Tibial artery (tissue), 4 donors: ENCODE measurements at regions not wholly inside any gene's neighbourhood (a gene's known extent, or its start where the extent isn't known, plus 50 kb on each side); places are given as distances from the start of the nearest gene placed in this dataset.
A peak's percentile ranks its signal among the peaks of the same experiment; 100 is the strongest.

Experiments used
- DNase-seq, 2 donors: peaks; one replicate each; pipeline ENCODE4 v3.0.0-alpha.2; 2019
- H3K27ac ChIP-seq, 2 donors: fragments of 200-600 bp; sonication (generic) in 1 of 2; 1 replicate in 1 of 2; 2 replicates in 1 of 2; pipeline ENCODE4 v1.5.1; 2018 to 2019; ENCODE audit warnings: mild to moderate bottlenecking in 1 of 2
- H3K27me3 ChIP-seq, 2 donors: fragments of 200-600 bp; sonication (generic) in 1 of 2; one replicate each; pipeline versions ENCODE4 v1.5.1 to v1.6.0; 2016 to 2019
- H3K36me3 ChIP-seq, 3 donors: fragments of 200-600 bp; sonication (generic) in 2 of 3; one replicate each; pipeline ENCODE4 v1.5.1; 2016 to 2019; ENCODE audit warnings: mild to moderate bottlenecking in 2 of 3
- H3K4me1 ChIP-seq, 4 donors: fragments of 200-600 bp; sonication (generic) in 2 of 4; 1 replicate in 3 of 4; 2 replicates in 1 of 4; pipeline ENCODE4 v1.5.1; 2016 to 2019
- H3K4me3 ChIP-seq, 2 donors: fragments of 200-600 bp; sonication (generic) in 1 of 2; 1 replicate in 1 of 2; 2 replicates in 1 of 2; pipeline ENCODE4 v1.5.1; 2018 to 2019; ENCODE audit warnings: mild to moderate bottlenecking in 2 of 2
- H3K9me3 ChIP-seq, 3 donors: fragments of 200-600 bp; sonication (generic) in 1 of 3; one replicate each; pipeline ENCODE4 v1.5.1; 2016 to 2019
- intact Hi-C: fragments of 100-400 bp; cut with DNase I; formaldehyde crosslinking; loops from one replicate; pipeline ENCODE4 v1.15.0; 2023; ENCODE audit warnings: low total_unique reads
- TF ChIP-seq, protein P1 (sequence below), 2 experiments: fragments of 200-600 bp in 1 of 2; fragments of 450-650 bp in 1 of 2; IDR thresholded peaks; one replicate each; pipeline ENCODE4 v1.5.1; 2017 to 2019; ENCODE audit warnings: antibody characterized with exemption in 2 of 2, mild to moderate bottlenecking in 1 of 2, moderate library complexity in 1 of 2

DNA sequence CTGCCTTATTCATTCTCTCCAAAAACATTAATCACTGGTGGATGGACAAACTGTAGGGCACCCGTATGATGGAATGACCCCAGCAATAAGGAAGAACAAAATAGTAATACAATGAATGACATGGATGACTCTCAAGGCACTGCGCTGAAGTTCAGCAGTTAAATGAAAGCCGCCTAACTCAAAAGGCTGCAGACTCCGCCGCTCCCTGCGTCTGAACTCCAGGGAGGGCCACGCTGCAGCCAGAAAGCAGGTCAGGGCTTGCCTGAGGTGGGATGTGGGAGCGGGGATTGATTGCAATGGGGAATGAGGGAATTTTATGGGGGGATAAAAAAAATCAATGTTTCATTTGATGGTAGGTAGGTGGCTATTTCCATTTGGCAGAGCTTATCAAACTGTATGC, 86.5 kb upstream of the LAPTM4A start:
- Histone ChIP-seq H3K27ac (no peak overlapping the region), H3K4me3 (no peak overlapping the region), H3K36me3 (no peaks in the 10 kb centered on the region), H3K9me3 (no peaks in the 10 kb centered on the region), H3K4me1 (peaks cover 0 to 13% (median 5%) of the 10 kb centered on the region in 4 donors), H3K27me3 (peaks cover 0 to 21% of the 10 kb centered on the region in 2 donors)
- intact Hi-C loops = loop anchor here (10.0 kb wide), 1 partner anchor 87 kb away; the partner anchor contains the start of gene SDC1
- TF ChIP-seq, protein P1, sequence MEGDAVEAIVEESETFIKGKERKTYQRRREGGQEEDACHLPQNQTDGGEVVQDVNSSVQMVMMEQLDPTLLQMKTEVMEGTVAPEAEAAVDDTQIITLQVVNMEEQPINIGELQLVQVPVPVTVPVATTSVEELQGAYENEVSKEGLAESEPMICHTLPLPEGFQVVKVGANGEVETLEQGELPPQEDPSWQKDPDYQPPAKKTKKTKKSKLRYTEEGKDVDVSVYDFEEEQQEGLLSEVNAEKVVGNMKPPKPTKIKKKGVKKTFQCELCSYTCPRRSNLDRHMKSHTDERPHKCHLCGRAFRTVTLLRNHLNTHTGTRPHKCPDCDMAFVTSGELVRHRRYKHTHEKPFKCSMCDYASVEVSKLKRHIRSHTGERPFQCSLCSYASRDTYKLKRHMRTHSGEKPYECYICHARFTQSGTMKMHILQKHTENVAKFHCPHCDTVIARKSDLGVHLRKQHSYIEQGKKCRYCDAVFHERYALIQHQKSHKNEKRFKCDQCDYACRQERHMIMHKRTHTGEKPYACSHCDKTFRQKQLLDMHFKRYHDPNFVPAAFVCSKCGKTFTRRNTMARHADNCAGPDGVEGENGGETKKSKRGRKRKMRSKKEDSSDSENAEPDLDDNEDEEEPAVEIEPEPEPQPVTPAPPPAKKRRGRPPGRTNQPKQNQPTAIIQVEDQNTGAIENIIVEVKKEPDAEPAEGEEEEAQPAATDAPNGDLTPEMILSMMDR (IDR thresholded peaks at IDR 0.05) = no peak
- no peak for DNase-seq

DNA sequence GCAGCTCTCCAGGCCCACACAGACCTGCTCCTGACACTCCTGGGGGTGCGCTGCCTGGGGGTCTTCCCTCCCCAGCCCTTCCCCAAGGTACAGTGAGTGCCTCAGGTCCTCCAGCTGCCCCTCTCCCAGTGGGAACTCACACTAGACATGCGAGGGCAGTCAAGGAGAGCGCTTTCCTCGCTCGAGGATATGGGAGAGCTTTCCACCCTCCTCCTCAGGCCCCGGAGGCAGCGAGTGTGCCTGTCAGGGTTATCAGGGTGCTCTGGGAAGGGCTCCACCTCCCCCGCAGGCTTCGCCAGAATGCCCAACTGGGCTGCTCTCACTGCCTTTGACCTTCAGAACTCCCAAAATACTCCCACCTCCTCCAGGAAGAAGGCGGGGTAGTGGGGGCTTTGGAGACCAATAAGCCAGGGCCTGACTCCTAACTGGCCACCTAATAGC, 85.7 kb upstream of the LAPTM4A start:
- DNase-seq = no peak
- H3K9me3 ChIP-seq = no peaks in the 10 kb centered on the region
- H3K27ac ChIP-seq = no peak overlapping the region
- H3K4me3 ChIP-seq = no peak overlapping the region
- no peaks in the 10 kb centered on the region for H3K36me3 ChIP-seq
- intact Hi-C loops = loop anchor here (10.0 kb wide), 1 partner anchor 88 kb away; the partner anchor contains the start of gene SDC1
- H3K4me1 ChIP-seq = peaks cover 0 to 10% (median 4%) of the 10 kb centered on the region in 4 donors
- TF ChIP-seq, protein P1 (IDR thresholded peaks at IDR 0.05) = no peak
- peaks cover 0 to 24% of the 10 kb centered on the region in 2 donors for H3K27me3 ChIP-seq

DNA sequence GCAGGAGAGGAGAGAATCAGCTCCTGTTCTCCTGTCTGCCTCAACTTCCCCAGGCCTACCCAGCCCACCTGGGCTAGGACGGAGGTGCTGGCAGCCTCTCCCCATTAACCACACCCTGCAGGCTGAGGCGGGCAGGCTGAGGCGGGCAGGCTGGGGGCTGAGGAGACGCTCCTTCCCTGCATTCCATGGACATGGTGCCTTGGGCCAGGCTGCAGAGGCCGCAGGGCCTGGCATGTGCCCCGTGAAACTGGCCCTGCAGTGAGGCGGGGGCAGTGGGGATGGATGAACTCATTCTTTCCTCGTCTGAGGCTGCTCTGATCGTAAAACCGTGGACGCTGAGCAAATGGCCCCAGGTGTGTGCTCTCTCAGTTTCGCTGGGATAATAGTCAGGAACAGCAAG, 84.7 kb upstream of the LAPTM4A start:
- TF ChIP-seq, protein P1 (IDR thresholded peaks at IDR 0.05) = no peak
- H3K36me3 ChIP-seq = no peaks in the 10 kb centered on the region
- H3K27me3 ChIP-seq = peaks cover 0 to 28% of the 10 kb centered on the region in 2 donors
- H3K4me3 ChIP-seq = no peak overlapping the region
- no peak for DNase-seq
- H3K9me3 ChIP-seq = no peaks in the 10 kb centered on the region
- intact Hi-C loops = loop anchor here (10.0 kb wide), 1 partner anchor 89 kb away; the partner anchor contains the start of gene SDC1
- no peak overlapping the region for H3K27ac ChIP-seq
- H3K4me1 ChIP-seq = peaks cover 0 to 5% (median 2%) of the 10 kb centered on the region in 4 donors

DNA sequence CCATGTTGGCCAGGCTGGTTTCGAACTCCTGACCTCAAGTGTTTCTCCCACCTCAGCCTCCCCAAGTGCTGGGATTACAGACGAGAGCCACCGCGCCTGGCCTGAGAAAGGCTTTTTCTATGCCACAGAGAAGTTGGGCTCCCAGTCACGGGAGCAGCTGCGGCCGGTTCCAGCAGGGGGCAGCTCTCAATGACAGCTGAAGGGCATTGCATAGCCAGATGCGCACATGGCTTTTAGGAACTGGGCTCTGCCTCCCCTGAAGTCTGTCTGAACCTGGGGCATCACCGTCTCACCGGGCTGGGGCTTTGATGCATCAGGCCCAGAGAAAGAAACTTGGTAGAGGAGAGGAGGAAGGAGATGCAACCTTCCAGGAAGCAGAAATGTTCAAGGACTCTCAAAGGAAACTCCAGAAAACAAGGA, 84.2 kb upstream of the LAPTM4A start:
- intact Hi-C loops = loop anchor here (10.0 kb wide), 1 partner anchor 89 kb away; the partner anchor contains the start of gene SDC1
- no peak overlapping the region for H3K4me3 ChIP-seq
- no peaks in the 10 kb centered on the region for H3K9me3 ChIP-seq
- no peaks in the 10 kb centered on the region for H3K4me1 ChIP-seq
- H3K27me3 ChIP-seq = peaks cover 0 to 28% of the 10 kb centered on the region in 2 donors
- TF ChIP-seq, protein P1 (IDR thresholded peaks at IDR 0.05) = peak; percentile 52 to 61
- H3K36me3 ChIP-seq = no peaks in the 10 kb centered on the region
- DNase-seq = peak; percentile 42 to 73
- no peak overlapping the region for H3K27ac ChIP-seq

DNA sequence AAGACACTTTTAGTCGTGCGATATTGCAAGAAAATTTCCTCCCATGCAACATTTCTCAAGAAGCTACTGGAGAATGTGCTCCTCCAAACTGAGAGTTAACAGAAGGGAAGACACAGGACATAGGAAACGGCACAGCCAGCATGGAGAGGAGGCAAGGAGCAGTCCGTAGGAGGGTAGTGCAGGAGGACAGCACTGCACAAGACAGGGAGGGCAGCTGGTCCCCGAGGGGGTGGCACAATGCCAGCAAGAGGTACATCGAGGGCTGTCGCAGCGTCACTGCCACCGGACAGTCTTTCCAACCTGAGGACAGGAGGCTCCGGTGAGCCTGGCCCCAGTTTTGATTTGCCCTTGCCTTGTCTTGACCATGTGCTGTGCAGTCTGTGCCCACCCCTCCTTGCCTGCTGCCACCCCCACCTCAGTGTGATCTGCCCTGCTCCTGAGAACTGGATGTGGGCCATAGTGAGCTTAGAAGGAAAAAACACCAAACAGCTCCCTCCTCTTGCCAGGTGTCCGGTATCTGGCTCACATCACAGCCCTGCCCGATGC, 81.6 kb upstream of the LAPTM4A start:
- intact Hi-C loops = loop anchor here (10.0 kb wide), 1 partner anchor 92 kb away; the partner anchor contains the start of gene SDC1
- H3K27me3 ChIP-seq = peaks cover 0 to 30% of the 10 kb centered on the region in 2 donors
- H3K27ac ChIP-seq = no peak overlapping the region
- TF ChIP-seq, protein P1 (IDR thresholded peaks at IDR 0.05) = no peak
- no peaks in the 10 kb centered on the region for H3K4me1 ChIP-seq
- DNase-seq = no peak
- no peaks in the 10 kb centered on the region for H3K36me3 ChIP-seq
- H3K9me3 ChIP-seq = no peaks in the 10 kb centered on the region
- no peak overlapping the region for H3K4me3 ChIP-seq
